H1 (cell line): ENCODE measurements at regions not wholly inside any gene's neighbourhood (a gene's known extent, or its start where the extent isn't known, plus 50 kb on each side); places are given as distances from the start of the nearest gene placed in this dataset.

Source experiments
- CTBP2 ChIP-seq: IDR thresholded peaks from 2 replicates; pipeline ENCODE4 v1.7.0; 2011; ENCODE audit warnings: borderline replicate concordance, mild to moderate bottlenecking, moderate library complexity, mixed read lengths, low read length; ENCODE audit not compliant: insufficient read depth, insufficient read length
- GABPA ChIP-seq: IDR thresholded peaks from 2 replicates; pipeline ENCODE4 v1.6.1; 2011; ENCODE audit warnings: mild to moderate bottlenecking, low read length, moderate library complexity, borderline replicate concordance; ENCODE audit not compliant: insufficient read depth
- HDAC6 ChIP-seq: IDR thresholded peaks from one replicate; pipeline ENCODE4 v1.7.1; 2012; ENCODE audit warnings: low read depth, mild to moderate bottlenecking, inconsistent platforms, low read length, moderate library complexity
- POLR2AphosphoS5 ChIP-seq: IDR thresholded peaks from 2 replicates; pipeline ENCODE4 v1.6.1; 2011; ENCODE audit warnings: low read depth, low read length
- TF ChIP-seq, protein P1 (sequence below), 3 experiments: IDR thresholded peaks; 1 replicate in 2 of 3; 2 replicates in 1 of 3; pipeline versions ENCODE4 v1.5.1 to v1.6.1; 2011; ENCODE audit warnings: low read length in 3 of 3, mild to moderate bottlenecking in 3 of 3, inconsistent platforms in 2 of 3, low read depth in 1 of 3, moderate library complexity in 1 of 3; ENCODE audit not compliant: insufficient read depth in 1 of 3; ENCODE audit errors: control extremely low read depth in 1 of 3

DNA sequence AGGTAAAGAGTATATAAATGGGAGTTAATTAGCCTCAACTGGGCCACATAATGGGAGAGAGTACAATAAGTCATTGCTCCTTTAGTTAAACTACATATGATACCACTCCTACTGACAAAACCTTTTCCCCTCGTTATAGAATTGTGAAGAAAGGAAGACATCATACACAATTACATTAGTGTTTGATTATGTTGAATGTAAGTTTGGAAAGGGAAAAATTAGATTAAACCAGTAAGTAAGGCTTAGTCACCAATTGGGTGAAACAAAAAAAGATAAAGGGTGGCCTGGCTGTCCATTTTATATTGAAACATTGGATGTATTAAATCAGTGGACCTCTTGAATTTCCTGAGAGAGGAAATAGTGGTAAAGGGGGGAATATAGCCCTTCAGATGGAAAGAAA is 464.3 kb upstream of the PAPPA start:
- TF ChIP-seq CTBP2: no peak
- no peak for TF ChIP-seq HDAC6
- no peak for TF ChIP-seq POLR2AphosphoS5
- TF ChIP-seq, protein P1, sequence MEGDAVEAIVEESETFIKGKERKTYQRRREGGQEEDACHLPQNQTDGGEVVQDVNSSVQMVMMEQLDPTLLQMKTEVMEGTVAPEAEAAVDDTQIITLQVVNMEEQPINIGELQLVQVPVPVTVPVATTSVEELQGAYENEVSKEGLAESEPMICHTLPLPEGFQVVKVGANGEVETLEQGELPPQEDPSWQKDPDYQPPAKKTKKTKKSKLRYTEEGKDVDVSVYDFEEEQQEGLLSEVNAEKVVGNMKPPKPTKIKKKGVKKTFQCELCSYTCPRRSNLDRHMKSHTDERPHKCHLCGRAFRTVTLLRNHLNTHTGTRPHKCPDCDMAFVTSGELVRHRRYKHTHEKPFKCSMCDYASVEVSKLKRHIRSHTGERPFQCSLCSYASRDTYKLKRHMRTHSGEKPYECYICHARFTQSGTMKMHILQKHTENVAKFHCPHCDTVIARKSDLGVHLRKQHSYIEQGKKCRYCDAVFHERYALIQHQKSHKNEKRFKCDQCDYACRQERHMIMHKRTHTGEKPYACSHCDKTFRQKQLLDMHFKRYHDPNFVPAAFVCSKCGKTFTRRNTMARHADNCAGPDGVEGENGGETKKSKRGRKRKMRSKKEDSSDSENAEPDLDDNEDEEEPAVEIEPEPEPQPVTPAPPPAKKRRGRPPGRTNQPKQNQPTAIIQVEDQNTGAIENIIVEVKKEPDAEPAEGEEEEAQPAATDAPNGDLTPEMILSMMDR (IDR thresholded peaks at IDR 0.05; ENCODE audit: control extremely low read depth in 1 of 3, insufficient read depth in 1 of 3, low read depth in 1 of 3, low read length in 3 of 3): no peak
- TF ChIP-seq GABPA: no peak
